Aorta (tissue), 5 donors: ENCODE measurements at regions not wholly inside any gene's neighbourhood (a gene's known extent, or its start where the extent isn't known, plus 50 kb on each side); places are given as distances from the start of the nearest gene placed in this dataset.
"Not testable (repeated sequence)": the region's sequence is repeated elsewhere in the genome, so short reads cannot be mapped to it uniquely, and the experiment has no call there.

Source experiments
- ATAC-seq: fragments of 200-7000 bp; cut with Tn5 transposase; one replicate; pipeline ENCODE4 v1.9.1; 2022; ENCODE audit warnings: moderate library complexity; ENCODE audit not compliant: low FRiP score
- DNase-seq, 2 donors: peaks; one replicate each; pipeline ENCODE4 v3.0.0-alpha.2; 2020
- H3K27ac ChIP-seq, 2 donors: one replicate each; pipeline ENCODE4 v1.5.1; 2013; ENCODE audit warnings: low read length in 2 of 2, mild to moderate bottlenecking in 2 of 2, moderate library complexity in 2 of 2, control low read depth in 1 of 2, inconsistent platforms in 1 of 2, low read depth in 1 of 2
- H3K27me3 ChIP-seq, 2 donors: one replicate each; pipeline ENCODE4 v1.6.1; 2013; ENCODE audit warnings: control low read depth in 1 of 2, low read length in 1 of 2, mild to moderate bottlenecking in 1 of 2, moderate library complexity in 1 of 2; ENCODE audit not compliant: insufficient read depth in 2 of 2, control insufficient read depth in 1 of 2
- H3K36me3 ChIP-seq, 2 donors: one replicate each; pipeline ENCODE4 v1.6.1; 2013; ENCODE audit warnings: control low read depth in 1 of 2, low read length in 1 of 2, mild to moderate bottlenecking in 1 of 2; ENCODE audit not compliant: insufficient read depth in 2 of 2, control insufficient read depth in 1 of 2
- H3K4me1 ChIP-seq, 2 donors: one replicate each; pipeline ENCODE4 v1.6.1; 2013; ENCODE audit warnings: low read length in 2 of 2, control low read depth in 1 of 2, mild to moderate bottlenecking in 1 of 2, moderate library complexity in 1 of 2; ENCODE audit not compliant: insufficient read depth in 2 of 2, control insufficient read depth in 1 of 2
- H3K4me3 ChIP-seq, 2 donors: one replicate each; pipeline ENCODE4 v1.5.1; 2013; ENCODE audit warnings: low read length in 2 of 2, control low read depth in 1 of 2, mild to moderate bottlenecking in 1 of 2
- H3K9me3 ChIP-seq: one replicate; pipeline ENCODE4 v1.6.1; 2013; ENCODE audit warnings: mild to moderate bottlenecking, low read length; ENCODE audit not compliant: control insufficient read depth
- WGBS, 2 donors: extraction: QIAGEN DNeasy Blood & Tissue Kit; methylation state at CpG; one replicate each; pipeline ENCODE4 v1.1.7; 2013; 5-methylcytosine and 5-hydroxymethylcytosine counted together
- intact Hi-C, 2 donors: fragments of 100-400 bp; cut with DNase I; formaldehyde crosslinking; loops; one replicate each; pipeline versions ENCODE4 v1.14.2 to v1.15.0; 2022
- donor health status: healthy with polysubstance abuse.
- donor health status: Bipolar disorder and iron deficiency.
- donor health status: DM: no; HTN: no; CAD: no.
- donor health status: DM: no; HTN: no; CAD: no.
- donor health status: DM: yes; HTN: yes; CAD: no.

- H3K36me3 ChIP-seq, result no peaks in the 10 kb centered on the region
- no peaks in the 10 kb centered on the region for H3K9me3 ChIP-seq
- H3K27me3 ChIP-seq, result no peaks in the 10 kb centered on the region
- 90 to 91% methylated on average over 5 of the region's 5 CpGs for WGBS, 2 donors
- intact Hi-C loops, result no loop called here
- no peak overlapping the region for H3K4me3 ChIP-seq
- DNase-seq (no peak), ATAC-seq (no peak)
- no peaks in the 10 kb centered on the region for H3K4me1 ChIP-seq
- H3K27ac ChIP-seq, result no peak overlapping the region
Observed at GRCh38 chr5:21058289-21058688, 1070.3 kb upstream of the CDH18 start.

GRCh38 chr5:21051945-21052344 is 1063.9 kb upstream of the CDH18 start:
- ATAC-seq, result no peak
- Histone ChIP-seq H3K4me3 (no peak overlapping the region), H3K27ac (no peak overlapping the region), H3K36me3 (no peaks in the 10 kb centered on the region), H3K27me3 (no peaks in the 10 kb centered on the region), H3K4me1 (no peaks in the 10 kb centered on the region), H3K9me3 (no peaks in the 10 kb centered on the region)
- 21 to 47% methylated on average over 1 of the region's 1 CpG for WGBS, 2 donors
- DNase-seq, result no peak
- intact Hi-C loops, result no loop called here

GRCh38 chr5:21049901-21050300 is 1061.9 kb upstream of the CDH18 start:
- H3K4me1 ChIP-seq, result no peaks in the 10 kb centered on the region
- H3K9me3 ChIP-seq, result no peaks in the 10 kb centered on the region
- H3K4me3 ChIP-seq, result no peak overlapping the region
- ATAC-seq (no peak), DNase-seq (no peak)
- WGBS, 2 donors, result 30 to 41% methylated on average over 2 of the region's 2 CpGs
- no peaks in the 10 kb centered on the region for H3K36me3 ChIP-seq
- intact Hi-C loops, result no loop called here
- no peaks in the 10 kb centered on the region for H3K27me3 ChIP-seq
- H3K27ac ChIP-seq, result no peak overlapping the region

DNA sequence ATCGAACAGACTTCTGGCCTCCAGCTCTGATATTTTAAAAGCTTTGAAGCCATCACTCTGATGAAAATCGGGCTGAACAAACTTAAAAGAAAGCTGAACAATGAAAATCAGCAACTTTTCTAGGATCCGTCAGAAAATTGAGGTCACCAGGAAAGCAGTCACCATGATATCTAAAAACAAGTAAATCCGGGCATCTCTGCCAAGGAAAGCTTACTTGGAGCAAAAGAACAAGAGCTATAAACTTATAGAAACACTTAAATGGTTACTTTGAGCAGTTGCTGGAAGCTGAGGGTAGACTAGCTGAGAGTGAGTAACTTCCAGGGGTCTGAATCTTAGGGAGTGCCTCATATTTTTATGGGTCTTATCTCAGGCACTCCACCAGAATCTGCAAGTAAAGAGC is 1043.0 kb upstream of the CDH18 start:
- no peak overlapping the region for H3K4me3 ChIP-seq
- H3K27me3 ChIP-seq, result no peaks in the 10 kb centered on the region
- ATAC-seq (no peak), DNase-seq (no peak)
- H3K4me1 ChIP-seq, result no peaks in the 10 kb centered on the region
- WGBS, 2 donors, result 39 to 48% methylated on average over 4 of the region's 4 CpGs
- intact Hi-C loops, result no loop called here
- H3K36me3 ChIP-seq, result no peaks in the 10 kb centered on the region
- no peaks in the 10 kb centered on the region for H3K9me3 ChIP-seq
- no peak overlapping the region for H3K27ac ChIP-seq

GRCh38 chr5:21024966-21025365 is 1037.0 kb upstream of the CDH18 start:
- Histone ChIP-seq H3K9me3 (no peaks in the 10 kb centered on the region), H3K4me3 (no peak overlapping the region), H3K4me1 (no peaks in the 10 kb centered on the region), H3K36me3 (no peaks in the 10 kb centered on the region), H3K27ac (no peak overlapping the region), H3K27me3 (no peaks in the 10 kb centered on the region)
- 49 to 63% methylated on average over 1 of the region's 1 CpG for WGBS, 2 donors
- intact Hi-C loops, result no loop called here
- DNase-seq (no peak), ATAC-seq (no peak)

DNA sequence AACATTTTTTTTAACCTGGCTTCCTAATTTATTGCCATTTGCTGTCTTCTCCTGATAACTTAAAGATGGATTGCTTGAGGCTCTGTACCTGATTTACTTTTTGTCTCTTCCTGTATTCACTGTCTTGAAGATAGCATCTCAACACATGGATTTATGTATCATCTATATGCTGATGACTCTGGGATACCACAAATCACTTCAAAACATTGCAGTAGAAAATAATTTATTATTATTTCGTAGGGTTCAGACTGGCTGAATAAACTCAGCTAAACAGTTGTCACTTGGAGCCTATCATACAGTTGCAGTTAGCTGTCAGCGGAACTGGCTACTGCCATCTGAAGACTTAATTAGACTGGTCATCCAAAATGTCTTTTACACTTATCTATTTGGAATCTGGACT is 1025.2 kb upstream of the CDH18 start:
- ATAC-seq (no peak), DNase-seq (no peak)

GRCh38 chr5:21007781-21008180 is 1019.8 kb upstream of the CDH18 start:
- Histone ChIP-seq H3K4me1 (no peaks in the 10 kb centered on the region), H3K36me3 (no peaks in the 10 kb centered on the region), H3K27ac (no peak overlapping the region), H3K27me3 (no peaks in the 10 kb centered on the region), H3K9me3 (no peaks in the 10 kb centered on the region), H3K4me3 (no peak overlapping the region)
- 29 to 47% methylated on average over 2 of the region's 2 CpGs for WGBS, 2 donors
- intact Hi-C loops, result no loop called here
- ATAC-seq, result no peak
- DNase-seq, result no peak

More for the DNA sequence above, 1025.2 kb upstream of the CDH18 start:
- 43 to 47% methylated on average over 2 of the region's 2 CpGs for WGBS, 2 donors
- intact Hi-C loops, result no loop called here
- no peak overlapping the region for H3K4me3 ChIP-seq
- no peaks in the 10 kb centered on the region for H3K36me3 ChIP-seq
- no peaks in the 10 kb centered on the region for H3K4me1 ChIP-seq
- H3K9me3 ChIP-seq, result no peaks in the 10 kb centered on the region
- no peak overlapping the region for H3K27ac ChIP-seq
- no peaks in the 10 kb centered on the region for H3K27me3 ChIP-seq

- H3K27ac ChIP-seq, intact Hi-C loops, DNase-seq, H3K36me3 ChIP-seq, ATAC-seq, H3K9me3 ChIP-seq, H3K4me3 ChIP-seq, H3K27me3 ChIP-seq, H3K4me1 ChIP-seq: not testable (repeated sequence)
- 44 to 62% methylated on average over 2 of the region's 2 CpGs for WGBS, 2 donors
Observed at GRCh38 chr5:20988933-20989332, 1000.9 kb upstream of the CDH18 start.

- 60 to 70% methylated on average over 2 of the region's 2 CpGs for WGBS, 2 donors
- Histone ChIP-seq H3K27me3 (no peaks in the 10 kb centered on the region), H3K36me3 (no peaks in the 10 kb centered on the region), H3K27ac (no peak overlapping the region), H3K9me3 (peaks cover 4% of the 10 kb centered on the region), H3K4me1 (no peaks in the 10 kb centered on the region), H3K4me3 (no peak overlapping the region)
- no peak for ATAC-seq
- DNase-seq, result no peak
- intact Hi-C loops, result no loop called here
Observed at GRCh38 chr5:20985754-20986153, 997.8 kb upstream of the CDH18 start.
